LHCN-M2 (cell line): ENCODE measurements at regions not wholly inside any gene's neighbourhood (a gene's known extent, or its start where the extent isn't known, plus 50 kb on each side); places are given as distances from the start of the nearest gene placed in this dataset.

Source experiments
- DNase-seq: peaks from one replicate; pipeline ENCODE4 v3.0.0-alpha.2; 2012; ENCODE audit warnings: low read depth

DNA sequence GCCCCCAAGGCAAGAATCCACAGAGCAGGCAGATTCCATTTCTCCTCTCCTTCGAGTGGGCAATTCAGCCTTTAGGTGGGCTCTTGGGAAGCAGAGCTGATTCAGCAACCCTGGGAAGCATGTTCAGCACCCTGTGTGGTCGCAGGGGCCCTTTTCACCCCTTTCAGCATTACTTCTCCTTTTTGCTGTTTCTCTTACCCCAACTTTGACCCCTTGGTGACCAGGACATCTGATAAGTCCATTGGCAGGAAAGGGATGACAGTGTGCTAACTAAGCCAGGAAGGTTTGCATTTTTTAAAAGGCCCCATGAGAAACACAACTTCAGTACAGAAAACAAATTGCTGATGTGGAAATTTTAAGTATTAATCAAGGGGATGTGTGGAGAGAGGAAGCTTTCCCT is 283.7 kb upstream of the NRP1 start:
- DNase-seq = no peak

DNA sequence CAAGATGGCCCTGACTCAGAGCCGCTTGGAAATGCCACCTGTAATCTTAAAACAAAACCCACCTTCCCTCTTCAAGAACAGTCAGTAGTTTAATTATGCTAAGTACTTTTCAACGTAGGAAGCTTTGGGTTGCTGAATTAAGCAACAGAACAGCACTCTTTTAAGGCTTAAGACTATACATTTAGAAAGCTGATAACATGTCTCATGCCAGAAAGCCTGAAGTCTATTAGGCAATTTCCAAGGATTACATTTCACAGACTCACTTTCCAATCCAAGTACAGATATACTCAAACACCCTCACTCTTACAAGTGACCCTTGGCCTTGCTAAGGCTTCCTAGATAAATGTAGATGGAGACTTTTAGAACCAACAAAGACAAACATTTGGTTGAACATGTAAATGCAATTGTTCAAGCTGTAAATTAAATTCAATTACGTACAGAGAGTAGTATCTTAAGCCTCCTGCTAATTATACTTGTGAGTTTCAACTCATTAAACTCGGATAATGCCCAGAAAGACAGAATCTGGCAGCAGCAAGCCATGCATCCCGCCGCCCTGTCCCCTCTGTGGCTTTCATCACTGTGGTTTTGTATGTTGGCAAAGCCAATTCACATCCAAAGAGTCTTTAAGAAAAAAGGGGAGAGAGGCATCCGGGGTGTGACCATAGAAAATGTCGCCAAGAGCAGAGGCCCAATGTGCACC is 283.1 kb upstream of the NRP1 start:
- DNase-seq = no peak

DNA sequence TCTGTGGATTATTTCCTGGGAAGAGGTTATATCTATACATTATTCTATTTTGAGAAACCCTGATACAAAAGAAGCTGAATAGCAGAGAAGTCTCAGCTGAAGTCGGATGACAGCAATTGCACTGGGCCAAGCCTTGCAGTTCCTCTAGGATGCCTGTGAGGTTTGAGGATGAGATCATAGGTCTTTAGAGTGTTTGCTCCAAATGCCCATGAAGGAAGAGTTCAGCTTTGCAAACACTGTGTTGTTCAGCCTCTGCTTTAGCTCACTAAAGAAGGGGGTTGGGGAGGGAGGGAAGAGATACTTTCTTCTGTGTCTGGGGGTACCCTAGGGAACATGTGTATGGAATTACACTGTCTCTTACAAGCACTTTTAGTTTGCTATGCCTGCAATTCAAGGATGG is 282.5 kb upstream of the NRP1 start:
- no peak for DNase-seq

DNA sequence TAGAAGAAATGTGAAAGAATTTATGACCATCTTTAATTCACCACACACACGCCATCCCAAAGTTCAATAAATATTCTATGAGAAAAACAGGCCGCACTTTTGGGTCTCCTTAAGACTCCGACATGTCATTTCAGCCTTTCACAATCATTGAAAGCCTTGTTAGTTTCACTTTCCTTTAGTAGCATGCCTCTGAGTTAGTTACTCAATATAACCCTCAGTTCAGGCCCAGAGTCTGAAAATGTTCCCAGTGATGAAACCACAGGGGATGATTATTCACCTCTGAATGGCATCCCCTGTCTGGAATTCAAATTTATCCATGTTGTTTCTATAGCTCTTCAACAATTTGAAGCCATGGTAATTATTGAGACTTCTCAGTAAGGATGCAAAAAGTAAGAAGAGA is 278.1 kb upstream of the NRP1 start:
- DNase-seq = peak; percentile 67

DNA sequence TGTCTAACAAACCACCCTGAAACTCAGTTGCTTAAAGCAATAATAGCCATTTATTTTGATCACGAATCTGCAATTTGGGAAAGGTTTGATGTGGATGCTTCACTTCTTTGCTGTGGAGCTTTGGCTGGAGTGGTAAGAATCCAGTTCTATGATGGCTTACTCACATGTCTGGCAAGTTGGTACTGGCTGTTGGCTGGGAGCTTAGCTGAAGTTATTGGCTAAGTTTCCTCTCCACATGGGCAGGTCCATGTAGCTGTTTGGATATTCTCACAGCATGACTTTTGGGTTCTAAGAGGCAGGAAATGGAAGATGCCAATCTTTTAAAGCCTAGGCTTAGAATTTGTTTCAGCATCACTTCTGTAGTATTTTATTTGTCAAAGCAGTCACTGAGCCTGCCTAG is 277.6 kb upstream of the NRP1 start:
- peak; percentile 19 for DNase-seq

DNA sequence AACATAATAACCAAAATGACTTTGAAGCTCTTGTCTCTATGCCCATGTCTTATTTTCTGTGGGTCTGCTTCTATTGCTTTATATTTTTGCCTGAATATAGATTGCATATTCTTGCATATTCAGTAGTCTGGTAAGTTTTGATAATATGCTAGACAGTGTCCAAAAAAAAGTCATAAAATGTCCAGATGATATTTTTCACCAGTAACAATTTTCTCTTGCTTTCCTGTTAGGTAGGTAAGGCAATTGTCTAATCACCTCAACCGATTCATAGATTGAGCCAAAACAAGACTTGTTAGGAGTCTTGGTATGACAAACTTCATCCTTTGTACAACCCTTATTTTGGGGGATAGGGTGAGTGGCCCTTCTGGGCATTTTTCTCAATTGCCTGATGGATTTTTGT is 277.0 kb upstream of the NRP1 start:
- DNase-seq = no peak

DNA sequence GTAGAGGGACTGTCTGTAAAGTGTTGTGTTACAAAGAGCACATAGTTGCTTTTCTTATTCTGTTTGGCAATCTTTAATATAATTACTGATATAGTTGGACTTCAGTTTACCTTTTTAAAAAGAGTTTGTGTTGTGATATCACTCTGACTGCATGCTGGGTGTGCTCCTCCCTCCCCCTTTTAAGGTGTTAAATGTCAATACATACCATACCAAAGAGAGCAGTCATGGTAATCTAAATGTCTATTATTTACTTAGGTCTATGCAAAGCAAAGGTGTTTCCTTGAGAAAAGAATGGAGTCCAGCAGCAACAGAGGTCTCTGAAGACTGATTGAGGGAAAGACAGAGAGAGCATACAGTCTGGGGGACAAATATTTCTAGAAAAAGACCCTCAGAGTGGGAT is 275.1 kb upstream of the NRP1 start:
- DNase-seq = no peak

DNA sequence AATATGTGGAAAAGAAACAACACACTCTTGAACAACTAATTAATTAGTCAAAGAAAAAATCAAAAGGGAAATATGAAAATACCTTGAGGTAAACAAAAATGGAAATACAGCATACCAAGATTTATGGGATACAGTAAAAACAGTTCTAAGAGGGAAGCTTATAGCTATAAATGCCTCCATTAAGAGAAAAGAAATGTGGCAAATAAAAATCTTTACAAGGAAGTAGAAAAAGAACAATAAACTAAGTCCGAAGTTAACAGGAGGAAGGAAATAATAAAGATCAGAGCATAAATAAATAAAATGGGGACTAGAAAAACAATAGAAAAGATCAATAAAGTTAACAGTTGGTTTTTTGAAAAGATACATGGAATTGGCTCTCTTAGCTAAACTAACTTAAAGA is 267.8 kb upstream of the NRP1 start:
- no peak for DNase-seq

DNA sequence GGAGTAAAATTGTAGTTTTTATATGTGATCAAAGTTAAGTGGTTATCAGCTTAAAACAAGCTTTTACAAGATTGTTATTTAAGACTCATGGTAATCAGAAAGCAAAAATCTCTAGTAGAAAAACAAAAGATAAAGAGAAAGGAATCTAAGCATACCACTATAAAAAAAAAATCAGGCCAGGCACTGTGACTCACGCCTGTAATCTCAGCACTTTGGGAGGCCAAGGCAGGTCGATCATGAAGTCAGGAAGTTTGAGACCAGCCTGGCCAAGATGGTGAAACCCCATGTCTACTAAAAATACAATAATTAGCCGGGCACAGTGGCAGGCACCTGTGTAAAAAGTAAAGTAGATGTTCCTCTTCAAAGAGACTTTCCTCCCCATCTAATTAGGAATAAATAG is 265.9 kb upstream of the NRP1 start:
- DNase-seq = peak; percentile 11

DNA sequence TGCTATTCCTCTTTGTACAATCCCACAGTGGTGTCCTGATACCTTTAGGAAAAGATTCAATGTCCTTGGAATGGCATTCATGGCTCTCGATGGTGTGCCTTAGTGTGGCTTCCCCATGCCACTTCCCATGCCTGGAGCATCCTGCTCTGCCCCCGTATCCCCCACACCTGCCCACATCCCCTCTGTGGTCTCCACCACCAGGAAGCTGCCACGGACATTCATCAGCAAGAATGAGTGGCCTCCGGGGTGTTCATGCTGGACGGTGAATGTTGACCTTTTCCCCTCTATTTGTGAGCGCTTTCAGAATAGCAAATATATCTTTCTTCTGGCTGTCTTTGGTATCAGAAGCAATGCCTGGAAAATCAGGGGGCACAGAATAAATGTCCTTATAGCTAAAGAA is 262.0 kb upstream of the NRP1 start:
- peak; percentile 4 for DNase-seq

DNA sequence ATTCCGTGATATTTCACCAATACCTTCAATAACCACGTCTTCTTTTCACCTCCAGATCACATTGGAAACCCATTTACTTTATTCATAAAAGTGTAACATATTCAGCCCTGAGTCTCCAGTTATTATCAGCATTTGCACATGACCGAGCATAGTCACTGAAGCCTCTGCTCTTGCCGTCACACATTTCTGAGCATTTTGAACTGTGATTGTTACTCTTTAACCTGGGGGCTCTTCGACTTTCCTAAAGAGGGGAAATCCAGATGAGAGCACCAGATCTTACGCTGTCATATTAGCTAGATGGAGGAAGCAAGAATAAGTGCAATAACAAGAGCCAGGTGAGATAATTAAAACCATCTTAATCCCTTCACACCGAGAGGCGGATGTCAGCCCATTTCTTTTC is 260.0 kb upstream of the NRP1 start:
- no peak for DNase-seq

DNA sequence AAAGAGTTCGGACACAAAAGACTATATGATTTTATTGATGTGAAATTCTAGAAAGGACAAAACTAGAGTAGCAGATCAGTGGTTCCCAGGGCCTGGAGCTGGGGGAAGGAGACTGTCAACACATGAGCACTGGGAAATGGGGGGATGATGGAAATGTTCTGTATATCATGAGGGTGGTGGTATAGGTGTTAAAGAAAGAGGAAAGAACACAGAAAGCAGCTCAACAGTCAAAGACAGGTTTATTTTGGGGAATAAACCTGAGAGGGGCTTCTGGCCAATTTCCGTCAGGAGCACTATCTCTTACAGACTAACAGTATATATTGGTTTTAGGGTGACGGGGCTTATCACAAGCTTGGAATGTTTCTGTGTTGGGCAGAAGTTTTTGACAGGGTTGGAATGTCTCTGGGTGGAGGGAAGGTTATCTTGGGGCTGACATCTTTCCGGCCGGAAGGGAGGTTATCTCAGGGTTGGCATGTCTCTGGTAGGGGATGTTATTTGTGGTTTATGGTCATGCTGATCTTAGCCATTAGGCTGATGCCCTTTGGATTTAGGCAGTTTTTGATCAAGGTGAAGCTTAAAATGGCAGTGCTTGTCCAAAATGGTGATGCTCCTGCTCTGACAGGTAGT is 254.6 kb upstream of the NRP1 start:
- DNase-seq = no peak

DNA sequence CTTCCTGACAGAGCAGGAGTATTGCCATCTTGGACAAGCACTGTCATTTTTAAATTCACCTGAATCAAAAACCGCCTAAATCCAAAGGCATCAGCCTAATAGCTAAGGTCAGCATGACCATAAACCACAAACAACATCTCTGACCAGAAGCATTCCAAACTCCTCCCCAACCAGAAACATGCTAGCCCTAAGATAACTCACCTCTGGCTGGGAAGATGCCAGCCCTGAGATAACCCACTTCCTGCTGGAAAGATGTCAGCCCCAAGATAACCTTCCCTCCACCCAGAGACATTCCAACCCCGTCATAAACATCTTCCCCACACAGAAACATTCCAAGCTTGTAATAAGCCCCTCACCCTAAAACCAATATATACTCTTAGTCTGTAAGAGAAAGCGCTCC is 250.1 kb upstream of the NRP1 start:
- peak; percentile 3 for DNase-seq

DNA sequence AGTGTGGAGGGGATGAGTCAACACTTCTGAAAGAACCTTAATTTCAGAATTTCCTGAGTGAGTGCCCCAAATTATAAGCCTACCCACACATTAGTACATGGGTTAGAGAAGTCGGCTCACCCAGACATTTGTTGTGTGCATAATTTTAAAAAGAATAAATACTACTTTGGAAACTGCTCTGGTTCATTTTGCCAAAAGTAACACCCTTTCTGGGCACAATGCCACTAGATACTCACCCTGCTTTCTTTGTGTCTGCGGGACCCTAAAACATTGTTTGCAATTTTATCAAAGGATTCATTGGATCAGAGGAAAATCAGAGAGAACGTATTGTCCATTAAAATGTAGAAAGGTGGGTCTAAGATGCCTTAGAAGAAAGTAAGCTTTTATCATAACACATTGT is 245.5 kb upstream of the NRP1 start:
- DNase-seq = no peak

DNA sequence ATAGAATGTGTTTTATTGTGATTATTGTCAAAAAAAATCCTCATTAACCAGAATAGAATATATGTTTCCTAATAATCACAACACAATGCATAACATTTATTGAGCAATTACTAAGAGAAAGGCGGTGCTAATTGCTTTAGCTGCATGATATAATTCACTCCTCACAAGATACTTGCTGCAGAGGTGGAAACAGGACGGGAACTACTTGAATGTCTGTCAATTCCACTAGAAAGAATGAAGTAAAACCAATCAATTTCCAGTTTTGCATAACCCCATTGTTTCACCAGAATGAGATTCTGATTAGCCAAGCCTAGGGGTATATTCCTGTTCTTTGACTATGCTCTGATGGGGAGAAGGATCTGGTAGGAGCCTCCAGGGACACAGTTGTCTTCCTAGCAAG is 239.1 kb upstream of the NRP1 start:
- DNase-seq = no peak

DNA sequence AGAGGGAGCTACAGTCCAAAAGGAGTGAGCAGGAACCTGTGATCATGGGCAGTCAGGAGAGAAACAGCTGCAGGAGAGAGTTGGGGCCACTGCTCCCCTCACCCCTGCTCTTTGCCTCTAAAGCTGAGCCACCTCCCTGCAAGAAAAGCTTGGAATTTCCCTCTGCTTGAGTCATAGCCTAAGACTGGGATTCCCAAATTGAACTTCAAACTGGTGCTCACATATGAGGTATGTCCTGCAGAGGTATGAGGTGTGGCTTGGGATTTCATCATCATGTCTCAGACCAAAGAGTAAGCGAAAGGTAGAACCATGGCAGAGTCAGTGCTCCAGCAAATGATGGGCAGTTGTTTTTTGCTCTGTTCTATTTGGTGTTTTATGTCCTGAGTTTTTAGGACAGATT is 237.1 kb upstream of the NRP1 start:
- DNase-seq = peak; percentile 10

DNA sequence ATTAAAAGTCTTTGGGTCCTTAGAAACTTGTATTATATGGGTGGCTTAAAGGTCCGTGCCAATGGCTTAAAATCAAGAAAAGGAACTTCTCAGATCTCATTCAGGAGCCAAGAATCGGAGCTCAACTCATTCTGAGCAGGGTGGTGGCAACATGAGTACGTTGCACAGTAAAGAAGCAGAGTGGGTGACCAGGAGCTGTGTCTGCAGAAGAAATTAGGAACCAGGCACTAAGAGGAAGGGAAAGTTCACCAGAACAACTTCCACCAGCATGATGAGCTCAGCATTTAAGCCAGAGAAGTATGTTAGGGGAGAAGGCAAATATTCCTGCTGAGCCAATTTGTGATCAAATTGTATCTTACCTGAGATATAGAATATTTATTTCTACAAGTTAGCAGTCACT is 236.0 kb upstream of the NRP1 start:
- no peak for DNase-seq

DNA sequence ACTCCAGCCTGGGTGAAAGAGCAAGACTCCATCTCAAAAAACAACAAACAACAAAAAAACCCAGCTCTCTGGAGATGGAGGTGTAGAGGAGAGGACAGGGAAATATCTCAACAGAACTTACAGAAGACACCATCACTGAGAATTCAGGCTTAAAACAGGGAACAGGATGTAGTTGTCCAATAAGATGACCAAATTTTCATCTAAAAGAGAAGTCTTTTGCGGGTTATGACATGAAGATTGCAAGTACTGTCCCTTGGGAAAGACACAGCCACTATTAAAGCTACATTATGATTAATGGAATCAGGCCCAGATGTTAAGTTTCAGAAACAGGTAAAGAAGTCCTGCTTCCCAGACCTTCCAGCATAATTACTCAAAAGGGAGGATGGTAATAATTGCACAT is 235.2 kb upstream of the NRP1 start:
- DNase-seq = no peak

DNA sequence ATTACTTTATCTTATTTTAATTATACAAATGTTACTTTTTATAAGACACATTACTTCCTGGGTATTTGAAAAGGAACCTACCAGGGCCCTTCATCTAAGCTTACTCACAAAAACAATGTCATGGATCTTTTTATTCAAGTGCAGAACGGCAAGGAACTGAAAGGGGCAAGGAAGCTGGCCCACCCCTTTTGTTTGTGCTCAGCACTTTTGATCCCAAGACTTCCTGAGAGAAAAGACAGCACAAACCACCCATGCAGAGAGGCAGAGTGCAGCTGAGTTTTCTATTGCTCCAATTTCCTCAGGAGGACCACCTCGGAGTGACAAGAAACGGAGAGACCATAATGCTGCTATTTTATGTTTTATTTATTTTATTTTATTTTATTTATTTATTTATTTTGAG is 232.0 kb upstream of the NRP1 start:
- no peak for DNase-seq

DNA sequence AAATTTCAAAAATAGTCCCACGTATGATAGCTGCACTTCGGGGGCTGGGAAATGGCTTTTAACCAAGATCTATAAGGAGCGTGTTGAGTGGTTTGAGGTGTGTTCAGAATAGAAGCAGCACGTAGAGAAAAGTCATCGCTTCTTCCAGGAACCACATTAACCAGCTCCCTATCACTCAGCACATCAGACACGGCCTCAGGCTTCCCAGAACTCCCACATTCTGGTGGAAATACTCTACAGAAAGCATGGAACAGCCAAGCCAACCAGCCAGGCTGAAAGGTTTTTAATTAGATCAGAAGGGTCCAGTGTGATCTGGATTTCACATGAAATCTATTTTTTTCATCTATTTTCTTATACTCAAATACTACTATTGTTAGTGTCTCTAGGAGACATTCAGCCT is 231.5 kb upstream of the NRP1 start:
- no peak for DNase-seq

DNA sequence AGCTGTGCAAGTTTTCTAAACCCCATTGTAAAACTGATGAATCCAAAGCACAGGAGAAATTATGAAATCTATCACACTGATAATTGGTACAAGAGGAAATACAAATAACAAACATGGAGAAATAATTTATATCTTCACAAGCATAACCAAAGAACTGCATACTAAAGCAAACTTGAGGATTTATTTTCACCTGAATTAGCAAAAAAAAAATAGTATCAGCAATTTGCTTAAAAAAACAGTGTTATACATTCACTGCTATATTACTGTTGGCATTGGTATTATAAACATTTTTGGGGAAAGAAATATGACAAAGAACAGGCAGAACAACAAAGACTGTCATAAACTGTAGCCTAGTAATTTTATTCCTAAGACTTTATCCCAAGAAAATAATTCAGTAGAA is 230.8 kb upstream of the NRP1 start:
- no peak for DNase-seq

DNA sequence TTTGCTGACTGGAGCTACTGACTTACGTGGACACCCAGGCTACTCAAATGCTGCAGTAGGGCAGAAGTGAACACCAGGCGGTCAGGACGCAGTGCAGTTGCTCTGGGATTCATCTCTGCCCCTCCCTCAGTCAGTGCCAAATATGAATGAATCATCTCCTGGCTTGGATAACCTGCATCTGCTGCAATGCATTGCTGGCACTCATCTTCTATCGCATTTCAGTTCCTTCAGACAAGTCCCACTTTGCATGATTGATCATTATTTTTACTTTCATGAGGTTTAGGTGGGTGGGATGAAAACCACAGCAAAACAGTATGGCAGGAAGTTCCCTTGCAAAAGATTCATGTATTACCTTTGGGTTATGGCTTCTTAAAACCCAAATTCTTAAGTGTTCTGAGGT is 224.6 kb upstream of the NRP1 start:
- DNase-seq = peak; percentile 87

DNA sequence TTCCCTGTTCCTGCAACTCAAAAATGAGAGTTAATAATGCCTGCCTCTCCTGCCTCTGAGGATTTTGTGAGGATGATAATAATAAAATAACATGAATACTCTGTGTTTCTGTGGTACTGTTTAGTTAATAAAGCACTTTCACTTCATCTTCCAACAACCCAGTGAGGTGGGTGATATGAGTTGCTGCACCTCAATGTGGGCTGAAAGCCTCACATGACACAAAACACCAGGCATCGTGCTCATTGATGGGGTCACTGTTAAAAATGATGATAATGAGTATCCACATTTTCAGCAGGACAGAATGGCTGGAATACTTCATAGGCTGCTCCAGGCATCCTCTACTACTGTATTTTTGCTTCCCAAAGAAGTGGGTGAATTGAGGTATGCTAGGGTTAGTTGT is 222.8 kb upstream of the NRP1 start:
- DNase-seq = no peak

DNA sequence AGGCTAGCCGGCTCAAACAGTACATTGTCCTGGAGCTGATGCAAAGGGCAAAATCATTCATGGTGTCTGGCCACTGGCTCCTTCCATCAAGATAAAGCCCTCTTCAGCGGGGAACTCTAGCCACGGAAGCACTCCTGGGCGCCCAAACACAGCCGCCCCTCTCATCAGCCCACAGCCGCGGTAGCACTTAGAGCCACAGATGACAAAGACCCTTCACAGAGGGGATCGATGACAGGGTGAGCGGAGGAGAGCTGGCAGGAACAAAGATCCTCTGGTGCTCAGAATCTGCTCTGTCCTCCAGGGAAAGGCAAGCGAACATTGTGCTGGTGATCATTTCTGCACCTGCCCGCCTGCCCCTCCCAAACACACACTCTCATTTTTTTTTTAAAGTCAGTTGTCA is 222.2 kb upstream of the NRP1 start:
- no peak for DNase-seq
